Jurkat, Clone E6-1 (cell line): ENCODE measurements at regions not wholly inside any gene's neighbourhood (a gene's known extent, or its start where the extent isn't known, plus 50 kb on each side); places are given as distances from the start of the nearest gene placed in this dataset.
"Not testable (repeated sequence)": the region's sequence is repeated elsewhere in the genome, so short reads cannot be mapped to it uniquely, and the experiment has no call there.

Experiments used
- DNase-seq: peaks from one replicate; pipeline ENCODE4 v3.0.0-alpha.2; 2011; ENCODE audit warnings: low read depth, low spot score
- H3K4me3 ChIP-seq: 2 replicates; pipeline ENCODE4 v1.5.1; 2011; ENCODE audit warnings: mild to moderate bottlenecking, low read length, control low read depth, moderate library complexity

DNA sequence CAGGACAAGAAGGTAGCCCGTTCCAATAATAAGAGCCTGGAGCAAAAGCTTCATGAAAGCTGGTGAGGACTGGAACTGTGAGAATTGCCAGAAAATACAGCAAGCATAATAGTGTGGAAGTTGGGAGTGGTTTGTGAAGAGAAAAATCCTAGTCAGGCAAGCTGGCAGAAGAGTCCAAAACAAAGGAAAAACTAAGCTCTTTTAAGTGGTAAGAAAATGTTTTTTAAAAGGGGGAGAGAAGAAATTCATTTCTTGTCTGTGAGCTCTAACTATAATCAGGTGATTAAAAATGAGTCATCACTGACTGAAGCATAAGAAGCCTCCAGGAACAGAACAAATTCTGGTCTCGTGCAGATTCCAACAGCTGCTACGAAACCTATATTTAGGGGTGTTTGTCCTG lies 102.6 kb downstream of the CAAP1 start:
- no peak for DNase-seq
- no peak overlapping the region for H3K4me3 ChIP-seq

DNA sequence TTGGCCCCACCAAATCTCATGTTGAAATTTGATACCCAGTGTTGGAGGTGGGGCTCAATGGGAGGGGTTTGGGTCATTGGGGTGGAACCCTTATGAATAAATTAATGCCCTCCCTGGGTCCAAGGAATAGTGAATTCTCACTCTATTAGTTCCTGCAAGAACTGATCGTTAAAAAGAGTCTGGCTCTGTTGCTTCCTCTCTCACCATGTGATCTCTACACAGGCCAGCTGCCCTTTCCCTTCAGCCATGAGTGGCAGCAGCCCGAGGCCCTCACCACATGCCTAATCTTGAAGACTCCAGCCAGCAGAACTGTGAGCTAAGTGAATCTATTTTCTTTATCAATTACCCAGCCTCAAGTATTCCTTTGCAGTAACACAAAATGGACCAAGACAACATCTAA lies 106.0 kb downstream of the CAAP1 start:
- H3K4me3 ChIP-seq: no peak overlapping the region
- DNase-seq: no peak

DNA sequence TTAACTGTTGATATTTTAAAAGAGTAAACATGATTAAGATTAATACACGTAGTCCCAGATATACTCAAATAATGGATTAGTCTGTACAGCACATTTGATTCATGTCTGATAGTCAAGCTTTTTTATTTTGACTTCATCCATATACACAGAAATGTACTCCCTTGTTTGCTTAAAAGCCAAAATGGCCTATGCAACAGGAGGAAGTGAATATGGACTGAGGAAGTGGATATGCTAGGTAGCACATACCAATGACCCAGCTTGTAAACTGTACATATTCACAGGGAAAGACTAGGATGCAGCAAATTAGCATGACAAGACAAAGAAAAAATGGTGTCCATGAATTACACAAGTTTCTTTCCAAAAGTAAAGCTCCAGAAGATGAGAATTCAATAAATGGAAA lies 109.7 kb downstream of the CAAP1 start:
- no peak for DNase-seq
- H3K4me3 ChIP-seq: no peak overlapping the region

DNA sequence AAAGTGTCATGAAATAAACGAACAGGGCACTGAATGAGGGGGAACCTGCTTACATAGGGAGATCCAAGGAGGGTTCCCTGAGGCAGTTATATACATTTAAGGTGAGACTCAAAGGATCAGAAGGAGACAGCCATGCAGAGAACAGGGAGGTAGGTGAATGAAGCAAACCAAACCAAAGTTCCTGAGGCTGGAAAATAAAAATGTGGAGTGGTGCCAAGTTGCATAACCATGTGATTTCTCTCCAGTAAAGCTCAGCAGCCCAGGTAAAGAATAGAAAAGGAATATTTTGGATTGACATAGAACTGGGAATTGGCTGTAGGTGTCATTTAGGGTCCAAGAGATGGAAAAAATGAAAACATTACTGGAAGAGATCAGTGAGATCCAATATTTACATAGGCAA lies 110.7 kb downstream of the CAAP1 start:
- DNase-seq: no peak
- H3K4me3 ChIP-seq: no peak overlapping the region

DNA sequence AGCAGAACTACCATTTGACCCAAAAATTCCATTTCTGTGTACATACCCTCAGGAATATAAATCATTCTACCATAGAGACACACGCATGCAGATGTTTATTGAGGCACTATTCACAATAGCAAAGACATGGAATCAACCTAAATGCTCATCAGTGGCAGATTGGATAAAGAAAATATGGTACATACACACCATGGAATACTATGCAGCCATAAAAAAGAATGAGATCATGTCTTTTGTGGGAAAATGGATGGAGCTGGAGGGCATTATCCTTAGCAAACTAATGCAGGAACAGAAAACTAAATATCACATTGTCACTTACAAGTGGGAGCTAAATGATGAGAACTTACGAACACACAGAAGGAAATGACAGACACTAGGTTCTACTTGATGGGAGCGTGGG lies 112.3 kb downstream of the CAAP1 start:
- DNase-seq, H3K4me3 ChIP-seq: not testable (repeated sequence)

DNA sequence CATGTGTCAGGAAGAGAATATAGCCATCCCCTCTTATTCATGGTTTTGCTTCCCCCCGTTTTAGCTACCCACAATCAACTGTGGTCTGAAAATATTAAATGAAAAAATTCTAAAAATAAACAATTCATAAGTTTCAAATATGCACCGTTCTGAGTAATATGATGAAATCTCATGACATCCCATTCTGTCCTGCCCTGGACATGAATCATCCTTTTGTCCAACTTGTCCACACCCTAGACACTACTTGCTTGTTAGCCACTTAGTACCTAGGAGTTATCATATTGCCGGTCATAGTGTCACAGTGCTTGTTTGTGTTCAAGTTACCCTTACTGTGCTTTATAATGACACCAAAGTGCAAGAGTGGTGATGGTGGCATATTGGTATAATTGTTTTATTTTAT lies 113.5 kb downstream of the CAAP1 start:
- DNase-seq: no peak
- H3K4me3 ChIP-seq: no peak overlapping the region

DNA sequence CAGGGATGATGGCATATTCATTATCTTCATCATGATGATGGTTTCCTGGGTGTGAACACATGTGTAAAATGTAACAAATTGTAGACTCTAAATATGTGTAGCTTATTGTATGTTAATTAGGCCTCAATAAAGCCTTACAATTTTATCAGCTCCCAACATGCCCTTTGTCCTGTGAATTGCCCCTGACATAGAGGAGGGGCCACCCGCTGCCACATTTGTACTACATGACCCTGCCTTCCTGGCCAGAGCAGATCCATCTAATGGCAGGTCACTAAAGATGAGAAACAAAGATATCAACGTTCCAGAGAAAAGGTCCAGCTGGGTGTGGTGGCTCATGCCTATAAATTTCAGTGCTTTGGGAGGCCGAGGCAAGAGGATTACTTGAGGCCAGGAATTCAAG lies 117.2 kb downstream of the CAAP1 start:
- H3K4me3 ChIP-seq: no peak overlapping the region
- no peak for DNase-seq

DNA sequence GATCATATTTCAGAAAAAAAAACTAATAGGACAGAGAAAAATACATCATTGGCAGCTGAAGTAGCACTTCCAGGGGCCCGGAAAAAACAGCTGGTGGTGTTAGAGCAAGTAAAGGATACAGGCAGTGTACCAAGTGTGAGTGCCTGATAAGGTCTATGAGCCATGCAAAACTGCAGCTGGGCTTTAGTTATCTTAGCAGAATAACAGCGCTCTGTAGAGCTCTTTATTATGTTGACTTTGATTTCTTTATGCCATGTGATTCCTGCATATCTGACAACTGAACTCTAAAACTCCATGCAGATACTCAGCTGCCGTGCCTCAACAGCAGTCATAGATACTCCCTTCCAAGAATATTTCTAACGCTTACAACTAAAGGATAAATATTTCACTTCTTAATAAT lies 119.5 kb downstream of the CAAP1 start:
- H3K4me3 ChIP-seq: no peak overlapping the region
- DNase-seq: no peak

DNA sequence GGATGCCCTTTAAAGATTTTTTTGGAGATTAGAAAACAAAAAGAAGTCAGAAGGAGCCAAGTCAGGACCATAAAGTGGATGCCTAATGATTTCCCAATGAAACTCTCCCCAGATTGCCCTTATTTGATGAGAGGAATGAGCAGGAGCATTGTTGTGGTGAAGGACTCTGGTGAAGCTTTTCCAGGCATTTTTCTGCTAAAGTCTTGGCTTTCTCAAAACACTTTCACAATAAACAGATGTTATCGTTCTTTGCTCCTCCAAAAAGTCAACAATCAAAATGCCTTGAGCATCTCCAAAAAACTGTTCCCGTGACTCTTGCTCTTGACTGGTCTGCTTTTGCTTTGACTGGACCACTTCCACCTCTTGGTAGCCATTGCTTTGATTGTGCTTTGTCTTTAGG lies 121.8 kb downstream of the CAAP1 start:
- H3K4me3 ChIP-seq: no peak overlapping the region
- no peak for DNase-seq

DNA sequence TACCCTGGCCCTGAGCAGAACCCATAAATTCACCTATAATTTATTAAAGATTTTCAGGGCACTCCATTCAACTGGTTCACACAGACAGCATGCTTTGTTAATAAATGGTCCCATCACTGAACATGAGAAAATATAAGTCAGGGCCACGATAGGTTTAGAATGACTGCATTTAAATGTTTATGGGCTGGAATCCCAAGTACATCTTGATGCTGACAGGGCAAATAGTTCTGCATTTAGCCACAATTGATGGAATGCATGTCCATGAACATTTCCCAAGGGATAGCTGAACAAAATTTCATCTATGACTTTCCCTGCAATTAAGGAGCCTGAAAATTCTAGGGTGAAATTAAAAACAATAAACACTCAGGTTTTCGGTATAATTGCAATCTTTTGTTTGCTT lies 124.5 kb downstream of the CAAP1 start:
- no peak overlapping the region for H3K4me3 ChIP-seq
- DNase-seq: no peak

DNA sequence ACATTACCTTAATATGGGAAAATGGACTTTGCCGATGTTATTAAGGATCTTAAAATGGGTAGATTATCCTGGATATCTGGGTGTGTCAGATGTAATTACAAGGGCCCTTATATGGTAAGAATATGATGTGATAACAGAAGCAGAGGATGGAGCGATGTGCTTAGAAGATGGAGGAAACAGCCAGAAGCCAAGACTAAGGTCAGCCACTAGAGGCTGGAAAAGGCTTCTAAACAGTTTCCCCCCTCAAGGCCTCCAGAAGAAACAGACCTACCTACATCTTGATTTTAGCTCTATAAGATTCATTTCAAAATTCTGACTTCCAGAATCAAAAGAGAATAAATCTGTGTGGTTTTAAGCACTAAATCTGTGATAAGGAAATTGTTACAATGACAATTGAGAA lies 131.9 kb downstream of the CAAP1 start:
- no peak for DNase-seq
- no peak overlapping the region for H3K4me3 ChIP-seq

DNA sequence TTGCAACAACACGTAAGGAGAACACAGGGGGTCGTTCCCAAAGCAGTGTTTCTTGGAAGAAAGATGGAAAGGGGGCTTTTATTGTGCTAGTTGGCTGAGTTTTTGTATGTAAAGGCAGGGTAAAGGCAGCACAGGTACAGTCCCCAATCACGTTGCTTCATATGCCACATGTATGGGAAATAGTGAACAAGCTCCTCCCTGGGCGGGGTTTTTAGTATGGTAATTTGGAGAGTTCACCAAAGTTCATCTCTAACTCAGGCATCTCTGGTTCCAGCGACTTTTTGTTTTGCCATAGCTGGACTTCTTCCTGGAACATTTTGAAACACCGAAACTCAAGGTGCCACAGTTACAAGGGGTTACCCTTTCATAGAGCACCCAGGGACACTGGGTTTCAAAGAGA lies 133.9 kb downstream of the CAAP1 start:
- no peak for DNase-seq

DNA sequence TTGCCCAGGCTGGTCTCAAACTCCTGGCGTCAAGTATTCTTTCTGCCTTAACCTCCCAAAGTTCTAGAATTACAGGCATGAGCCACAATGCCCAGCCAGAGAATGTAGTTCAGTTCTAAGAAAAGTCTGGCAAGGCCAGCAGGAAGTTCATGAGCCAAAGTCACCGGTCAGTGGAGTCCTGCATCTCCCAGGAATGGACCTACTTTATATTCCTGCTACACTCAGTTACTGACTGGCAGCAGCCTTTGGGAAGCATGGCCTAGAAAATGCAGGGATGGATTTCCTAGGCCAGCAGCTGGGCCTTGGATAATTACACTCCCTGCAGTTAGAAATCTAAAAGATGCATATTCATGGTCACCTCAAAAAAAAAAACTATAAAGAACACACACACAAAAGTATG lies 135.7 kb downstream of the CAAP1 start:
- H3K4me3 ChIP-seq: no peak overlapping the region

More for the DNA sequence above, 133.9 kb downstream of the CAAP1 start:
- no peak overlapping the region for H3K4me3 ChIP-seq

DNA sequence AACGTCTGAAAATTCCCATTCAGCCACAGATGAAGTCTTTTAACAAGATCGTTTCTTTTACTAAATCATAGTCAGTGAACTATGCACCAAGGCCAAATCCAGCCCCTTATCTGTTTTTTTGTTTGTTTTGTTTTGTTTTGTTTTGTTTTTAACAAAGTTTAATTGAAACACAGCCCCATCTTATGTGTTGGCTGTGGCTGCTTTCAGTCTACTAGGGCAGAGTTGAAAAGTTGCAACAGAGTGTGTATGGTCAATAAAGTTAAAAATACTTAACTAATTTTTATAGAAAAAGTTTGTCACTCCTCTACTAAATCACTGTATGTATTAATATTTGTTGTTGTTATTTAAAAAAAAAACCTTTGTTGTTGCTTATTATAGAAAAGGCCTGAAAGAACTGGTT lies 137.1 kb downstream of the CAAP1 start:
- DNase-seq: no peak
- no peak overlapping the region for H3K4me3 ChIP-seq

More for the DNA sequence above, 135.7 kb downstream of the CAAP1 start:
- no peak for DNase-seq

DNA sequence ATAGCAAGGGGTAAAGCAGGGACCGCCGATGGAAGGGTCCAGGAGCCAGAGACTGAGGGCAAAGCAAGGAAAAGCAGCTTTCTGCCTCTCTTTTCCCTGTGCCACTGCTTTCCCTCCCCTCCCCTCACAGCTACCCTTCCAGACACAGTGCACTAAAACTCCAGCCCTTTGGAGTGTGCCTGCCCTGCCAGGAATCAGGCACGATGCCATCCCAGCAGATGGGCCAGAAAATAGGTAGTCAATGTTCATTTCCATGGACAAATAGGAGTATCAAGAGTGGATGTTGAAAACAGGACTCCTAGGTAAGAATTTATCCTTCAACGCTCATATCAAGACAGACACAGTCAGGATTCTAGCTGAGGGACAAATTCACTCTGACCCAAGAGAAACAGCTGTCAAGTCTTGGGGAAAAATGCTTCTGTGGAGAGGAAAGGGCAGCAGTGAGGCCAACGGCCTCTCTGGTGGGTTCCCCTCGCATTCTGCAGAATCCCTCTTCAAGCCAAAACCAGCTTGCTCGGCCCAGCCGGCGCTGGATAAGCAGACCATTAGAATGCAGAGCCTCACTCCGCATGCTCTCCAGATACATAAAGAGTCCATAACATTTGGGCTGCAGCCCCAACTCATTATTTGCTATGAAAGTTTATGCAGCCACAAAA lies 138.0 kb downstream of the CAAP1 start:
- no peak overlapping the region for H3K4me3 ChIP-seq
- no peak for DNase-seq

DNA sequence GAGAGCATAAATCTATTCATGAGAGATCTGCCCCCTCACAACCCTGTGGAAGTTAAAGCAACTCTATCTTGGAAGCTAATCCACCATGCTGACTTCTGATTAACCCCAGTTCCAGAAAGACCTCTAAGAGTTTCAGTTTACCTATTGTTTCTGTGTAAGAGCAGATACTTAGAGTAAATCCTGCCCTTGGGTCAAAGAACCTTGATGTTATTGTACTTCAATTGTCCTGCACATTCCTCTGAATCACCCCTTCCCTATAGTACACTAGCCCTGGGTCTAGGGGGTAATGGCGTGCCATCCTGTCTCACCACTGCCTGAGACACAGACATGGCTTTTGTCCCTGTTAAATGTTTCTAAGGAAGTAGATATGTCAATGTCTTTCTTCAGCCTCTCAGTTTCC lies 138.6 kb downstream of the CAAP1 start:
- H3K4me3 ChIP-seq: no peak overlapping the region
- DNase-seq: no peak

DNA sequence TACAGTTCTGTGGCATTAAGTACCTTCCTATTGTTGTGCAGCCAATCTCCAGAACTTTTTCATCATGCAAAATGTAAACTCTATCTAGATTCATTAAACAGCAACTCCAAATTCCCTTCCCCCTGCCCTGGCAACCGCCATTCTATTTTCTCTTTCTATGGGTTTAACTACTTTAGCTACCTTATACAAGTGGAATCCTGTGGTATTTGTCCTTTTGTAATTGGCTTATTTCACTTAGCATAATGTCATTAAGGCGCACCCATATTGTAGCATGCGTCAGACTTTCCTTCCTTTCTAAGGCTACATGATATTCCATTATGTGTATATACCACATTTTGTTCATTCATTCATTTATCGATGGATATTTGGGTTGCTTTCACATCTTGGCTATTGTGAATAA lies 142.4 kb downstream of the CAAP1 start:
- DNase-seq: no peak
- no peak overlapping the region for H3K4me3 ChIP-seq

DNA sequence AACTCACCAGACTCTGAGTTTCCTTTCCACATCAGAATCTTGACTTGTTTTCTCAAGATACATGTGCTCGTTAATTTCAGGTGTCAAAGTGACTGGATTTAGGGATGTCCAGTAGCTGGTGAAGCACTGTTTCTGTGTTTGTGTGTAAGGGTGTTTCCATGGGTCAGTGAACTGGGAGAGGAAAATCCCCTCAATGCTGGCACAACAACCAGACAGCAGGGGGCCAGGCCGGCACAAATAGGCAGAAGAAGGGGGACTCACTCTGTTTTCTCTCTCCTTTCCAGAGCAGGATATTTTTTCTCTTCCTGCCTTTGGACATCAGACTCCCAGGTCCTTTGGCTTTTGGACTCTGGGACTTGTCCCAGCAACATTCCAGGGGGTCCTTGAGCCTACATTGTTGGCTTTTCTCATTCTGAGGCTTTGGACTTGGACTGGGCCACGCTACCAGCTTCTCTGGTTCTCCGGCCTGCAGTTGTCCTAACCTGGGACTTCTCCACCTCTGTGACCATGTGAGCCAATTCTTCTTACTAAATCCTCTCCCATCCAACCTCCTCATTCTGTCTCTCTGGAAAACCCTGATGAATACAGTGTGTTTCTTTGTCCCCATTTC lies 144.0 kb downstream of the CAAP1 start:
- no peak for DNase-seq
- no peak overlapping the region for H3K4me3 ChIP-seq

DNA sequence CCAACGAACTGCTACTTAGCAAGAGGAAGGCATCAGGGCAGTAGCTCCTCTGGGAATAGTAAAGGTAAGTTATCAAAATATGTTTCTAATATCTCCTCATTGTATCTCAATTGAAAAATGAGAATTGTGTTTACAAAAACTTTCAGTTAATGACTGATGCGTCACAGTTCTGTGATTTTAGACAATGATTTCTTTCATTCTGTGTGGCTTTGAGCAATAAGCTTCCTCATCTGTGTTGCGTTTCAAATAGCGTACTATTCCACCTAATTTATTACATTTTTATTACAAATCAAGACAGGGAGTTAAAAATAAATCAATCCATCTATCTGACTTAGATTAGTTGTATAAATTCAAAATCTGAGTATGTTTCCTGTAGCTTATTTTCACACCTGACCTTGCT lies 145.0 kb downstream of the CAAP1 start:
- H3K4me3 ChIP-seq: no peak overlapping the region
- DNase-seq: no peak

DNA sequence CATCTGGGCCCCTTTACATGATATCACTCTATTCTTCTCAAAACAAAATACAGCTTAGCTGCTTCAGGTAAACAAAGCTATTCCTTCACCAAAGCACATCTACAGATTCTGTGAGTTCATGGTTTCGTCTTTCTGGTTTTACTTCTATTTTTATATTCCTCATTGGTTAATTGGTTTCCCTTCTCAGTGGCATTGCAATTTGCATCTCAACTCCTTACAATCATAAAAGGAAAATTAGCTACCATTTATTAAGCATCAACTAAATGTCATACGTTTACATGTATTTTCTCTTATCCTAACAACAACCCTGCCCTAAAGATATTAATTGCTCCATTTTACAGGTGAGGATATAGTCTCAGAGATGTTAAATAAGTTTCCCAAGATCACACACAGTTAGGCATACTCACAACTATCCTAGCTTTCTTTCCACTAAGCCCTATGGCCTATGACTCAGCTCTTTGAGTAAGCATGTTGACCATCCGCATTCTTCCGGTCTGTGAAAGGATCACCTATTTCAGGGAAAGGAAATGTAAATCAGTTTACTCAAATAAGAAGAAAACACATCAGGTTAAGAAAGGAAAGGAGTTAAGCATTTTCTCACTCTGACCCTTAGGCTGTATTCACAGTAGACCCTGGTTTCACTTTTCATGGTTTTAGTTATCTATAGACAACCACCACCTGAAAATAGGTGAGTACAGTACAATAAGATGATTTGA lies 146.1 kb downstream of the CAAP1 start:
- no peak for DNase-seq
- no peak overlapping the region for H3K4me3 ChIP-seq

DNA sequence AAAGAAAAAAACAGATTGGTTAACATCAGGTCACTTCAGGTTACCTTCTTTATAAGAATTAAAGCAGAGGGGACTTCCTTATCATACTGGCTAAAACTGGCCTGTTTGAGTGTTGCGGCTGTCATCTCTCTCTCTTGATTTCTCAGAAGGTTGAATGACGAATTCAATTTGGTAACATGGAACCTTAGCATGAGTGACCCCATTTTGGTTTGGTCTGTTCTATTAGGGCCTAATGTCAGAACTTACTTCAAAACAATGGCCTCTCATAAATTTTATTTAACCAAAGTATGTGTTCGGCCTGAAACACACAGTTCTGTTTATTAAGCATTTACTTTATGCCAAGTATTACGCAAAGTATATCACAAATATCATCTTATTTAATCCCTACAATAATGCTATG lies 147.5 kb downstream of the CAAP1 start:
- no peak for DNase-seq

More for the DNA sequence above, 147.5 kb downstream of the CAAP1 start:
- no peak overlapping the region for H3K4me3 ChIP-seq
